Cardiac fibroblast (primary cell): ENCODE measurements at regions not wholly inside any gene's neighbourhood (a gene's known extent, or its start where the extent isn't known, plus 50 kb on each side); places are given as distances from the start of the nearest gene placed in this dataset.

ENCODE experiments used
- DNase-seq, 2 donors: peaks; one replicate each; pipeline versions ENCODE4 v3.0.0 to v3.0.0-alpha.2; 2010; ENCODE audit warnings: low read depth in 2 of 2
- H3K4me3 ChIP-seq, 2 donors: replicated peaks in 1 of 2; 1 replicate in 1 of 2; 2 replicates in 1 of 2; pipeline ENCODE4 v1.5.1; 2011; ENCODE audit warnings: low read depth in 2 of 2, low read length in 2 of 2, mild to moderate bottlenecking in 2 of 2, moderate library complexity in 1 of 2
- CTCF ChIP-seq: IDR thresholded peaks from one replicate; pipeline ENCODE4 v1.5.1; 2011; ENCODE audit warnings: low read depth, mild to moderate bottlenecking, low read length, inconsistent platforms

- TF ChIP-seq CTCF = no peak
- no peak for DNase-seq
- H3K4me3 ChIP-seq = no peak overlapping the region
Observed at GRCh38 chr12:84436134-84436533, 476.5 kb downstream of the SLC6A15 start.

GRCh38 chr12:84435682-84436081 lies 476.9 kb downstream of the SLC6A15 start:
- no peak for TF ChIP-seq CTCF
- H3K4me3 ChIP-seq = no peak overlapping the region
- no peak for DNase-seq

- TF ChIP-seq CTCF = no peak
- DNase-seq = no peak
- no peak overlapping the region for H3K4me3 ChIP-seq
Observed at GRCh38 chr12:84422340-84422739, 490.3 kb downstream of the SLC6A15 start.

GRCh38 chr12:84421103-84421502 lies 491.5 kb downstream of the SLC6A15 start:
- TF ChIP-seq CTCF = no peak
- no peak for DNase-seq
- no peak overlapping the region for H3K4me3 ChIP-seq

GRCh38 chr12:84416626-84417025 lies 496.0 kb downstream of the SLC6A15 start:
- no peak for DNase-seq
- no peak overlapping the region for H3K4me3 ChIP-seq
- no peak for TF ChIP-seq CTCF

- no peak for DNase-seq
- H3K4me3 ChIP-seq = no peak overlapping the region
- TF ChIP-seq CTCF = no peak
Observed at GRCh38 chr12:84415946-84416345, 496.7 kb downstream of the SLC6A15 start.

- no peak overlapping the region for H3K4me3 ChIP-seq
- no peak for TF ChIP-seq CTCF
- no peak for DNase-seq
Observed at GRCh38 chr12:84413656-84414055, 498.9 kb downstream of the SLC6A15 start.
